ENCODE measurements at regions not wholly inside any gene's neighbourhood (a gene's known extent, or its start where the extent isn't known, plus 50 kb on each side); places are given as distances from the start of the nearest gene placed in this dataset.

DNA sequence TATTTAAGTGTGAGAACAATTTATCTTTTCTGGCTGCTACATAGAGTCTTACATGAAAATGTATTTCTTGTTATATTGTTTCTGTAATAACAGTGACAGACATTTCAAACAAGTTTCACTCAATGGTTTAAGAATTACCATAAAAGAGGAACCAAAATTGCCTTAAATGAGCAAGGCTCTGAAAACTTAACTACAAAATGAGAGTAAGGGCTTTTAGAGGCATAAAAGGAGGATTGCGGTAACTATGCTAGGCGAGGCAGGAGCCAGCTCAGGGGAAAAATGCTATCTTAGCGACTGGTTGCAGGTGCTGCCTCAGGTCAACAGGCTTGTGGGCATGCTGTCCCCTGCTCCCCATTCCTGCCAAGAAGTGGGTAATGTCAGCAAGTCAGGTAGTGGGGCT lies 81.7 kb upstream of the MSI2 start:
- peaks cover 28% of the 10 kb centered on the region for H3K27me3 Mint-ChIP-seq
- intact Hi-C loops (cut with micrococcal nuclease): no loop called here
- no peak for DNase-seq
- ChIA-PET POLR2A (no interaction called here), CTCF (no interaction called here)
- no peak overlapping the region for H3K27ac Mint-ChIP-seq
- H3K9me3 Mint-ChIP-seq: no peaks in the 10 kb centered on the region
- H3K36me3 Mint-ChIP-seq: no peaks in the 10 kb centered on the region
- H3K4me3 Mint-ChIP-seq: no peak overlapping the region
- no peaks in the 10 kb centered on the region for H3K4me1 Mint-ChIP-seq (ENCODE audit: low read depth)

DNA sequence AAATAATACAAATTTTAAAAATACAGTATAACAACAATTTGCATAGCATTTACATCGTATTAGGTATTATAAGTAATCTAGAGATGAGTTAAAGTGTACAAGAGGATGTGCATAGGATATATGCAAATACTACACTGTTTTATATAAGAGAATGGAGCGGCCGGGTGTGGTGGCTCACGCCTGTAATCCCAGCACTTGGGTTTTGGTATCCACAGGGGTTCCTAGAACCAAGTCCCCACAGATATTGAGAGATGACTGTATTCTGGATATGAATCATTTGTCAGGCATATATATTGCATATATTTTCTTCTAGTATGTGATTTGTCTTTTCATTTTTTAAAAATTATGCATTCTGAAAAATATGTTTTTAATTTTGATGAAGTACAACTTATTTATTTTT lies 77.5 kb upstream of the MSI2 start:
- peaks cover 10% of the 10 kb centered on the region for H3K27me3 Mint-ChIP-seq
- no peak overlapping the region for H3K4me3 Mint-ChIP-seq
- no peaks in the 10 kb centered on the region for H3K4me1 Mint-ChIP-seq (ENCODE audit: low read depth)
- ChIA-PET POLR2A (no interaction called here), CTCF (no interaction called here)
- peak; percentile 25 for DNase-seq
- no peaks in the 10 kb centered on the region for H3K9me3 Mint-ChIP-seq
- no peaks in the 10 kb centered on the region for H3K36me3 Mint-ChIP-seq
- intact Hi-C loops (cut with micrococcal nuclease): no loop called here
- no peak overlapping the region for H3K27ac Mint-ChIP-seq

DNA sequence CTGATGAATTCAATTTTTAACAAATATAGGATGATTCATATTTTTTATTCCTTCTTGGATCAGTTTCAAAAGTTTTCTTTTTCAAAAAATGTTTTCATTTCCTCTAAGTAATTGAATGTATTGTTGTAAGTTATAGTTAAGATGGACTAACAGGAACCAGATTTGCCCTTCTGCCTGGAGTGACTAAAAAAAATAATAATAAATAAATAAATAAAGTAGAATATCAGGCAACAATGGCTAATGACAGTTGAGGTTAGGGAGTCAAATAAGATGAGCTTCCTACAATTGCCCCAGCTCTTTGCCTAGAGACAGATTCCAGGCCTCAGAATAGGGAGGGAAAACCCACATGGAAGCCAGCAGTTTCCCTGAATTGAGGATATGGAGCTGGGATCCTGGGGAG lies 73.7 kb upstream of the MSI2 start:
- Mint-ChIP-seq H3K27ac (no peak overlapping the region), H3K4me1 (ENCODE audit: low read depth) (no peaks in the 10 kb centered on the region), H3K4me3 (no peak overlapping the region), H3K9me3 (no peaks in the 10 kb centered on the region), H3K36me3 (no peaks in the 10 kb centered on the region), H3K27me3 (peaks cover 8% of the 10 kb centered on the region)
- CTCF ChIA-PET: interaction anchor here (1.2 to 2.0 kb wide), 2 partner anchors 61 to 601 kb away, joined by 4 to 6 read pairs; no protein-coding TSS in a partner anchor
- intact Hi-C loops (cut with micrococcal nuclease): no loop called here
- POLR2A ChIA-PET: no interaction called here
- DNase-seq: no peak

DNA sequence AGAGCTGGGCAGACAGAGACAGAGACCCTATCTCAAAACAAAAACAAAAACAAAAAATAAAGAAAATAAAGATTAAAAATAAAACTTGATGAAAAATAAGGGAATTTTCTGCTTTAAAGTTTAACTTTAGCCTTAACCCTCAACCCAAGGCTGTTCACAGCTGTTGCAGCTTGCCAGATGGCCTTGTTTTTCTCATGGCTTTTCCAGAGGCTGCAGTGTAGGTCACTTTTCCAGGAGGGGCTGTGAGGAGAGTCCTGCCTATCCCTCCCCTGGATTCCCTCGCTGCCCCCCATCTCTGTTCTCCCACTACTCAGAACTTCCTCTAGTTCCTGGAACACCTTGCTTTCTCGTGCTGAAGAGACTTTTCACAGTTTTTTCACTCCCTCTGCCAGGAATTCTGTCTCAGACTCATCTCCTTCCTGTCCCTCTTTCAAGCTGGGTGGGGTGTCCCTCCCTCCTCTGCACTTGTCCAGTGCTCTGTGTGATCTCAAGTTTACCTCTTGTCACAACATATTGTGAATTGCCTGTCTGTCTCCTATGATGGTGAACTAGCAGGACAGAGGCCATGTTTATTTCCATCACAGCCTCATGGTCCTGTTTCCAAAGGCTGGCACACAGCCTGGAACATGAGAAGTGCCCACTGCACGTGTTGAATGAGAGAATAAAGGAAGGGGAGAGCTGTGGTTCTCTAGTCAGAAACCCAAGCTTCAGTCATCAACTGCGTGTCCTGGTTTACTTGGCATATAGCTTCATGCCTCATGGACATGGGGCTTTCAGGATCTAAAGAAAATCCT lies 69.9 kb upstream of the MSI2 start:
- no peak overlapping the region for H3K27ac Mint-ChIP-seq
- intact Hi-C loops (cut with micrococcal nuclease): no loop called here
- ChIA-PET POLR2A (no interaction called here), CTCF (no interaction called here)
- no peak for DNase-seq
- no peaks in the 10 kb centered on the region for H3K4me1 Mint-ChIP-seq (ENCODE audit: low read depth)
- H3K36me3 Mint-ChIP-seq: no peaks in the 10 kb centered on the region
- H3K27me3 Mint-ChIP-seq: peaks cover 12% of the 10 kb centered on the region
- H3K4me3 Mint-ChIP-seq: no peak overlapping the region
- no peaks in the 10 kb centered on the region for H3K9me3 Mint-ChIP-seq

DNA sequence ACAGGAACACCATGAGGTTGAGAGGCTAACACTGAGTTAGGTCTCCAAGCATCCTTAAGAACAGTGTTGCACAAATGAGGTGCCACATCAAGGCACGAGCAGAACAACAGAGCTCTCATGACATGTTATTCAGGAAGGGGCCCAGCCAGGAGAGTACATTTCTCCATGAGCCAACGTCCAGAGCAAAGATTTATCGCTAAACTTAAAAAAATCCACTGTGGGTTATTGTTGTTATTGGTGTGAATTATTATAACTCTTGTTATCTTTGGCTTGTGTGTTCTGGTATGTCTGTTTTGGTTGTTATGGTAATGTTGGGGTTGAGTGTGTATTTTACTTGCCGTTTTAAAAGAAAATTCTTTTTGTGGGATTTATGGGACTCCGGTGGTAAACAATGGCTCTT lies 68.9 kb upstream of the MSI2 start:
- POLR2A ChIA-PET: no interaction called here
- DNase-seq: no peak
- CTCF ChIA-PET: no interaction called here
- intact Hi-C loops (cut with micrococcal nuclease): no loop called here
- no peaks in the 10 kb centered on the region for H3K9me3 Mint-ChIP-seq
- H3K4me1 Mint-ChIP-seq (ENCODE audit: low read depth): no peaks in the 10 kb centered on the region
- H3K36me3 Mint-ChIP-seq: no peaks in the 10 kb centered on the region
- peaks cover 15% of the 10 kb centered on the region for H3K27me3 Mint-ChIP-seq
- no peak overlapping the region for H3K4me3 Mint-ChIP-seq
- no peak overlapping the region for H3K27ac Mint-ChIP-seq

DNA sequence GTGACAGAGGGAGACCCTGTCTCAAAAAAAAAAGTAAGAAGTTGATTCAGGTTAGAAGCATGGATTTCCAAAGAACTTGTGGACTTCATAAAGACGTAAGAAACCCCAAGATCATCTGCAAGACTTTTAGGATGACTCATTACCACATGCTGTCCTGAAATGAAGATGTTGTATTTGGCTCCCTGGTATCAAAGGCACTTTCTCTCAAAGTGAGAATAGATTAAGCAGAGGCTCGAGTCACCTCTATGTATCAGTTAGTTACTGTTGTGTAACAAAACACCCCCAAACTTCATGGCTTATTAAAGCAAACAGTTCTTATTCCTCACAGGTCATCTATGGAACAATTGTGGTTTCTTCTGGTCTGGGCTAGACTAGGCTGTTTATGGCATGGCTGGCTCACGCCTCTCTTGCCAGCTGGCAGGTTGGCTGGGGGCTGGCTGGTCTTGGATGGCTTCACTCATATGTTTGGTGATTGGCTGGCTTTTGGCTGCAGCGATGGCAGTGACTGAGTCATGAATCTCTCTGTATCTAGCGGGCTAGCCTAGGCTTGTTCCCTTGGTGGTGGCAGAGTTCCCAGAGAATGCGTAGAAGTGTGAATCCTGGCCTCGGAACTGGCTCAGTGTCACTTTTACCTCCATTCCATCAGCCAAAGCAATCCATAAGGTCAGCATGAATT lies 60.4 kb upstream of the MSI2 start:
- peaks cover 8% of the 10 kb centered on the region for H3K9me3 Mint-ChIP-seq
- no peak for DNase-seq
- H3K27ac Mint-ChIP-seq: no peak overlapping the region
- H3K4me3 Mint-ChIP-seq: no peak overlapping the region
- intact Hi-C loops (cut with micrococcal nuclease): no loop called here
- CTCF ChIA-PET: no interaction called here
- peaks cover 6% of the 10 kb centered on the region for H3K4me1 Mint-ChIP-seq (ENCODE audit: low read depth)
- POLR2A ChIA-PET: no interaction called here
- no peaks in the 10 kb centered on the region for H3K36me3 Mint-ChIP-seq
- peaks cover 4% of the 10 kb centered on the region for H3K27me3 Mint-ChIP-seq

DNA sequence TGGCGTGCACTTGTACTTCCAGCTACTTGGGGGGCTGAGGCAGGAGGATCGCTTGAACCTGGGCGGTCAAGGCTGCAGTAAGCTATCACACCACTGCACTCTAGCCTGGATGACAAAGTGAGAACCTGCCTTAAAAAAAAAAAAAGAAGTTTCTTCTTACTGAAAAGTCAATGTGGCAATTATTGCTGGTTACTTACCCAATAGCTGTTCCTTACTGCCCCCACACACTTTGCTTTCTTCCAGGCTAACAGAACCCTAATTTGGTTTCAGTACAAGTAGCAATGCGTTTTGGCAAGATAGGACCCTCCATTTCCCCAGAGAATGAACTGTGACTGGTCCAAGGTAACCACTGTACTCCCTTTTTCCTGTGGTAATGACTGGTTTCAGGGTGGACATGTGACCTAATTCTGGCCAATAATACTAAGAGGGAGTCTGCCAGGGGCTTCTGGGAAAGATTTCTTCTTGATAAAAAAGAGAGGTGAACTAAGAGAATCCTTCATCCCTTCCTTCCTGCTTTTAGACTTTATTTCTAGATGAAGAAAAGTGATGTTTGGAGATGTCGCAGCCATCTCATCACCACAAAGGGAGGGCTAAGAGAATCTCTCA lies 58.8 kb upstream of the MSI2 start:
- no peak overlapping the region for H3K4me3 Mint-ChIP-seq
- no peaks in the 10 kb centered on the region for H3K36me3 Mint-ChIP-seq
- H3K27ac Mint-ChIP-seq: no peak overlapping the region
- intact Hi-C loops (cut with micrococcal nuclease): no loop called here
- ChIA-PET POLR2A (no interaction called here), CTCF (no interaction called here)
- H3K9me3 Mint-ChIP-seq: peaks cover 8% of the 10 kb centered on the region
- DNase-seq: no peak
- H3K4me1 Mint-ChIP-seq (ENCODE audit: low read depth): peaks cover 6% of the 10 kb centered on the region
- no peaks in the 10 kb centered on the region for H3K27me3 Mint-ChIP-seq

DNA sequence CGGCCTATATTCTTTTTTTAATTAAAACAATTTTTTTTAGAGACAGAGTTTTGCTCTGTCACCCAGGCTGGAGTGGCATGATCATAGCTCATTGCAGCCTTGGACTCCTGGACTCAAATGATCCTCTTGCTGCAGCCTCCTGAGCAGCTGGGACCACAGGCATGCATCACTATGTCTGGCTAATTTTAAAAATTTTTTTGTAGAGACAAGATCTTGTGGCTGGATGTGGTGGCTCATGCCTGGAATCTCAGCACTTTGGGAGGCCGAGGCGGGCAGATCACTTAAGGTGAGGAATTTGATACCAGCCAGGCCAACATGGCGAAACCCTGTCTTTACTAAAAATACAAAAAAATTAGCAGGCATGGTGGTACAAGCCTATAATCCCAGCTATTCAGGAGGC lies 54.8 kb upstream of the MSI2 start:
- ChIA-PET CTCF (no interaction called here), POLR2A (no interaction called here)
- H3K27ac Mint-ChIP-seq: no peak overlapping the region
- no peaks in the 10 kb centered on the region for H3K9me3 Mint-ChIP-seq
- H3K36me3 Mint-ChIP-seq: no peaks in the 10 kb centered on the region
- DNase-seq: no peak
- intact Hi-C loops (cut with micrococcal nuclease): no loop called here
- peaks cover 6% of the 10 kb centered on the region for H3K27me3 Mint-ChIP-seq
- H3K4me3 Mint-ChIP-seq: no peak overlapping the region
- no peaks in the 10 kb centered on the region for H3K4me1 Mint-ChIP-seq (ENCODE audit: low read depth)

DNA sequence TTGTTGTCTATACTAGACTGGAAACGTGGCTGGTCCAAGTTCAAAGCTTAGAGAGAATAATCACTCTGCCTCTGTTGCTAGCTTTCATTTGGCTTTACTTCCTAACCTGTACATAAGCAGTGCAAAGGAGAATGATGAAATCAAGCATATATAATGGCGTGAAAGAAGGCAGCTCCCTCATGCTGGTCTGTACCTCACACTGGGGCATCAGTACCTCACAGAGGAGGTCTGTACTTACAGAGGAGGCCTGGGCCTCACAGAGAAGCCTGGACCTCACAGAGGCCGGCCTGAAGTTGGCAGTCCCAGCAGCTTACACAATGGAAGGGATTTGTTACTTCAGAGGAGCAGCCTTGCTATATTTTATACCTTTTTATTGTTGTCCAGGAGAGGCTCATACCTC lies 53.3 kb upstream of the MSI2 start:
- no peak overlapping the region for H3K27ac Mint-ChIP-seq
- H3K36me3 Mint-ChIP-seq: no peaks in the 10 kb centered on the region
- CTCF ChIA-PET: no interaction called here
- POLR2A ChIA-PET: no interaction called here
- H3K4me3 Mint-ChIP-seq: no peak overlapping the region
- intact Hi-C loops (cut with micrococcal nuclease): no loop called here
- no peak for DNase-seq
- H3K27me3 Mint-ChIP-seq: peaks cover 6% of the 10 kb centered on the region
- peaks cover 2% of the 10 kb centered on the region for H3K9me3 Mint-ChIP-seq
- no peaks in the 10 kb centered on the region for H3K4me1 Mint-ChIP-seq (ENCODE audit: low read depth)
